Esophagus muscularis mucosa (tissue), 3 donors: ENCODE measurements at regions not wholly inside any gene's neighbourhood (a gene's known extent, or its start where the extent isn't known, plus 50 kb on each side); places are given as distances from the start of the nearest gene placed in this dataset.

Experiments
- CTCF ChIP-seq, 3 experiments: fragments of 200-600 bp in 2 of 3; fragments of 450-650 bp in 1 of 3; sonication (generic) in 2 of 3; IDR thresholded peaks; one replicate each; pipeline ENCODE4 v1.5.1; 2017 to 2019; ENCODE audit warnings: antibody characterized with exemption in 3 of 3, mild to moderate bottlenecking in 2 of 3, moderate library complexity in 1 of 3
- EP300 ChIP-seq: sonication (generic); formaldehyde crosslinking; IDR thresholded peaks from one replicate; pipeline ENCODE4 v1.6.1; 2017; ENCODE audit warnings: antibody characterized with exemption

- TF ChIP-seq CTCF (IDR thresholded peaks at IDR 0.05) (no peak), EP300 (no peak)
Observed at GRCh38 chr19:33962161-33962560, 165.5 kb downstream of the KCTD15 start.
